Keratinocyte (primary cell): ENCODE measurements at regions not wholly inside any gene's neighbourhood (a gene's known extent, or its start where the extent isn't known, plus 50 kb on each side); places are given as distances from the start of the nearest gene placed in this dataset.

ENCODE experiments used
- DNase-seq: peaks from one replicate; pipeline ENCODE4 v3.0.0-alpha.2; 2011; ENCODE audit warnings: low read depth, missing footprints, low spot score
- FAIRE-seq: peaks from 2 replicates; lab custom pipeline; 2011; peaks lifted over from hg19 to GRCh38; lab: Jason Lieb, UNC
- H2AFZ ChIP-seq: 2 replicates; pipeline ENCODE4 v1.6.0; 2012; ENCODE audit warnings: low read length, control low read depth, inconsistent platforms; ENCODE audit not compliant: control insufficient read depth
- H3K27ac ChIP-seq: 2 replicates; pipeline ENCODE4 v1.5.1; 2011; ENCODE audit warnings: low read length; ENCODE audit not compliant: control insufficient read depth, insufficient read depth
- H3K27me3 ChIP-seq: 3 replicates; pipeline ENCODE4 v1.6.0; 2011; ENCODE audit warnings: low read length; ENCODE audit not compliant: control insufficient read depth, insufficient read depth; ENCODE audit errors: extremely low read depth
- H3K36me3 ChIP-seq, 2 experiments: 2 replicates in 1 of 2; 3 replicates in 1 of 2; pipeline ENCODE4 v1.5.1; 2011; ENCODE audit warnings: low read length in 2 of 2, mild to moderate bottlenecking in 1 of 2; ENCODE audit not compliant: control insufficient read depth in 2 of 2, insufficient read depth in 2 of 2; ENCODE audit errors: extremely low read depth in 1 of 2
- H3K4me1 ChIP-seq: 3 replicates; pipeline ENCODE4 v1.5.1; 2011; ENCODE audit warnings: low read length; ENCODE audit not compliant: control insufficient read depth, insufficient read depth; ENCODE audit errors: extremely low read depth
- H3K4me2 ChIP-seq: 3 replicates; pipeline ENCODE4 v1.6.0; 2011; ENCODE audit warnings: low read depth, low read length; ENCODE audit not compliant: control insufficient read depth, insufficient read depth; ENCODE audit errors: extremely low read depth
- H3K4me3 ChIP-seq, 3 experiments: fragments of 200-600 bp in 1 of 3; sonication (generic) in 1 of 3; 2 replicates in 2 of 3; 3 replicates in 1 of 3; pipeline ENCODE4 v1.5.1; 2011 to 2016; ENCODE audit warnings: low read length in 3 of 3, mild to moderate bottlenecking in 3 of 3, control low read depth in 2 of 3, inconsistent platforms in 1 of 3, low read depth in 1 of 3, mixed read lengths in 1 of 3, mixed run types in 1 of 3, moderate library complexity in 1 of 3; ENCODE audit not compliant: control insufficient read depth in 2 of 3, insufficient read depth in 2 of 3; ENCODE audit errors: extremely low read depth in 1 of 3
- H3K79me2 ChIP-seq: 2 replicates; pipeline ENCODE4 v1.6.0; 2012; ENCODE audit warnings: low read length; ENCODE audit not compliant: control insufficient read depth, insufficient read depth
- H3K9ac ChIP-seq: 3 replicates; pipeline ENCODE4 v1.6.0; 2011; ENCODE audit warnings: low read length; ENCODE audit not compliant: control insufficient read depth, insufficient read depth; ENCODE audit errors: extremely low read depth
- H3K9me1 ChIP-seq: 3 replicates; pipeline ENCODE4 v1.6.0; 2011; ENCODE audit warnings: low read length; ENCODE audit not compliant: control insufficient read depth, insufficient read depth; ENCODE audit errors: extremely low read depth
- H3K9me3 ChIP-seq: 2 replicates; pipeline ENCODE4 v1.5.1; 2012; ENCODE audit warnings: low read depth, low read length; ENCODE audit not compliant: control insufficient read depth
- H4K20me1 ChIP-seq: 3 replicates; pipeline ENCODE4 v1.6.0; 2011; ENCODE audit warnings: low read length; ENCODE audit not compliant: control insufficient read depth, insufficient read depth; ENCODE audit errors: extremely low read depth
- CTCF ChIP-seq, 3 experiments: IDR thresholded peaks in 1 of 3; conservative IDR thresholded peaks in 1 of 3; optimal IDR thresholded peaks in 1 of 3; 2 replicates in 2 of 3; 3 replicates in 1 of 3; pipeline versions ENCODE3 to v1.5.1; 2011; ENCODE audit warnings: low read length in 3 of 3, mild to moderate bottlenecking in 3 of 3, moderate library complexity in 2 of 3, control low read depth in 1 of 3, inconsistent platforms in 1 of 3; ENCODE audit not compliant: insufficient read depth in 2 of 3; ENCODE audit errors: extremely low read depth in 1 of 3
- EZH2 ChIP-seq: IDR thresholded peaks from one replicate; pipeline ENCODE4 v1.6.1; 2012; ENCODE audit warnings: inconsistent platforms, mild to moderate bottlenecking, low read length, moderate library complexity
- dilution Hi-C: fragments of 300-500 bp; cut with MboI; formaldehyde crosslinking; loops from one replicate; pipeline ENCODE4 v1.7.0; 2020; ENCODE audit warnings: low sequenced_read_pairs; ENCODE audit not compliant: extremely low pct_ligation_motif_present

GRCh38 chr2:238570926-238571325 lies 144.2 kb downstream of the ASB1 start:
- H3K4me3 ChIP-seq, result no peak overlapping the region
- no peaks in the 10 kb centered on the region for H3K4me1 ChIP-seq
- FAIRE-seq (no peak), DNase-seq (no peak)
- no peak overlapping the region for H3K9ac ChIP-seq
- no peak overlapping the region for H3K4me2 ChIP-seq
- dilution Hi-C loops, result no loop called here
- H3K9me1 ChIP-seq, result no peaks in the 10 kb centered on the region
- H2AFZ ChIP-seq, result no peak overlapping the region
- H3K27me3 ChIP-seq, result peaks cover 15% of the 10 kb centered on the region
- no peaks in the 10 kb centered on the region for H4K20me1 ChIP-seq
- no peak overlapping the region for H3K27ac ChIP-seq
- H3K36me3 ChIP-seq, result no peaks in the 10 kb centered on the region
- H3K9me3 ChIP-seq, result no peaks in the 10 kb centered on the region
- H3K79me2 ChIP-seq, result no peaks in the 10 kb centered on the region
- TF ChIP-seq EZH2, result no peak
- TF ChIP-seq CTCF (optimal IDR thresholded peaks at IDR 0.05 in 1 of 3, IDR thresholded peaks at IDR 0.05 in 1 of 3, conservative IDR thresholded peaks at IDR 0.05 in 1 of 3; ENCODE audit: extremely low read depth in 1 of 3, insufficient read depth in 2 of 3, low read length in 3 of 3), result no peak

- Histone ChIP-seq H3K9me3 (no peaks in the 10 kb centered on the region), H2AFZ (no peak overlapping the region), H4K20me1 (no peaks in the 10 kb centered on the region), H3K9me1 (no peaks in the 10 kb centered on the region), H3K4me2 (no peak overlapping the region), H3K9ac (no peak overlapping the region), H3K27me3 (peaks cover 15% of the 10 kb centered on the region), H3K4me3 (no peak overlapping the region), H3K36me3 (no peaks in the 10 kb centered on the region), H3K79me2 (no peaks in the 10 kb centered on the region), H3K27ac (no peak overlapping the region), H3K4me1 (no peaks in the 10 kb centered on the region)
- FAIRE-seq, result no peak
- TF ChIP-seq CTCF (optimal IDR thresholded peaks at IDR 0.05 in 1 of 3, IDR thresholded peaks at IDR 0.05 in 1 of 3, conservative IDR thresholded peaks at IDR 0.05 in 1 of 3; ENCODE audit: extremely low read depth in 1 of 3, insufficient read depth in 2 of 3, low read length in 3 of 3), result no peak
- no peak for TF ChIP-seq EZH2
- dilution Hi-C loops, result no loop called here
- no peak for DNase-seq
Observed at GRCh38 chr2:238571661-238572372, 145.1 kb downstream of the ASB1 start.
